ENCODE measurements at regions not wholly inside any gene's neighbourhood (a gene's known extent, or its start where the extent isn't known, plus 50 kb on each side); places are given as distances from the start of the nearest gene placed in this dataset.

DNA sequence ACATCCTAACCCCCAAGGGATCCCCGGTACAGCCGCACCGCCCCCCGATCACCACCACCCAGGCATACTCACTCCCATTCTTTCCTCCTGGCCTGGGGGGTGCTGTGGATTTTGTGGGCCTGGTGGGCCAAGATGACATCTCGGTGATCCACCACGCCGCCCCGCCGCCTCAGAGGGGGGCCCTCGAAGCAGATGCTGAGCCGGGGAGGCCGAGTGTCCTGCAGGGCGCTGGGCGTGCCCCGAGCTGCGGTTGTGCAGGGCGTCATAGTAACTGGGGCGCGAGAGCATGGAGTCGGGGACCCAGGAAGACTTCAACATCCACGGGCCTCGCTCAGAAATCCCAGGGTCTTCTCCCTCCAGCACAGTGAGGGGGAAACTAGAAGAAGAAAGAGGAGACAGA is 93.4 kb upstream of the CACNA1A start:
- H3K27me3 Mint-ChIP-seq, result peaks cover 6% of the 10 kb centered on the region
- H3K4me1 Mint-ChIP-seq, result no peaks in the 10 kb centered on the region
- H3K27ac Mint-ChIP-seq, result no peak overlapping the region
- H3K4me3 Mint-ChIP-seq, result no peak overlapping the region
- no peaks in the 10 kb centered on the region for H3K36me3 Mint-ChIP-seq
- no peaks in the 10 kb centered on the region for H3K9me3 Mint-ChIP-seq

DNA sequence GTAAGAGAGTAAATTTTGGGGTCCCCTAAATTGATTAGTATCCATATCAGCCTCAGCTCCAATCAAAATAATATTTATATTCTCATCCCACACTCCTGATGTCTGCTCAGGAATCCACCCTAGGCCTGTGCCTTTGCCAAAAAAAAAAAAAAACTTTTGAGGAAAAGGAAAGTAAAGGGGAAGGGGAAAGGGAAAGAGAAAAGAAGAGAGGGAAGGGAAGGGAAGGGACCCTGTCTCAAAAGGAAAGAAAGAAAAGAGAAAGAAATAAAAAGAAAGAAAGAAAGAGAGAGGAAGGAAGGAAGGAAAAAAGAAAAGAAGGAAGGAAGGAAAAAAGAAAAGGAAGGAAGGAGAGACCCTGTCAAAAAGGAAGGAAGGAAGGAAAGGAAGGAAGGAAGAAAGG is 91.8 kb upstream of the CACNA1A start:
- no peaks in the 10 kb centered on the region for H3K36me3 Mint-ChIP-seq
- H3K4me1 Mint-ChIP-seq, result no peaks in the 10 kb centered on the region

DNA sequence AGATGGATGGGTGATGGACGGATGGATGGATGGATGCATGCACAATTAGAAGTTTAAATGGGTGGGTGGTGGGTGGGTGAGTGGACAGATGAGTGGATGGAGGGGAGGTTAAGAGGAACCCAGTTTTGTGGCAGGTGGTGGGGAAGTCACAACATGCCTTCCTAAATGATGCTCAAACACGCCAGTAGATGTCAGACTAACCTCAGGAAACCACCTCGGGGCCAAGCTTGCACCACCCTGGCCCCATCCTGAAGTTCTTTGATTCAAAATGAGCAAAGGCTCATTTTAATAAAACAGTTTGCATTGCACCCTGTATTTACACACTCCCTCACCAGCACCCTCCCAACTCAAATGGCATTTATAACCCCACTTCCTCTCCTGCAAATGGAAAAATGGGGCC is 91.4 kb upstream of the CACNA1A start:
- H3K4me3 Mint-ChIP-seq, result no peak overlapping the region
- no peaks in the 10 kb centered on the region for H3K9me3 Mint-ChIP-seq
- H3K36me3 Mint-ChIP-seq, result no peaks in the 10 kb centered on the region
- peaks cover 10% of the 10 kb centered on the region for H3K27me3 Mint-ChIP-seq
- no peaks in the 10 kb centered on the region for H3K4me1 Mint-ChIP-seq
- peak overlapping the region; percentile 38 for H3K27ac Mint-ChIP-seq

More for the DNA sequence above, 91.8 kb upstream of the CACNA1A start:
- H3K27ac Mint-ChIP-seq, result no peak overlapping the region
- H3K27me3 Mint-ChIP-seq, result peaks cover 11% of the 10 kb centered on the region
- H3K4me3 Mint-ChIP-seq, result no peak overlapping the region
- H3K9me3 Mint-ChIP-seq, result no peaks in the 10 kb centered on the region

DNA sequence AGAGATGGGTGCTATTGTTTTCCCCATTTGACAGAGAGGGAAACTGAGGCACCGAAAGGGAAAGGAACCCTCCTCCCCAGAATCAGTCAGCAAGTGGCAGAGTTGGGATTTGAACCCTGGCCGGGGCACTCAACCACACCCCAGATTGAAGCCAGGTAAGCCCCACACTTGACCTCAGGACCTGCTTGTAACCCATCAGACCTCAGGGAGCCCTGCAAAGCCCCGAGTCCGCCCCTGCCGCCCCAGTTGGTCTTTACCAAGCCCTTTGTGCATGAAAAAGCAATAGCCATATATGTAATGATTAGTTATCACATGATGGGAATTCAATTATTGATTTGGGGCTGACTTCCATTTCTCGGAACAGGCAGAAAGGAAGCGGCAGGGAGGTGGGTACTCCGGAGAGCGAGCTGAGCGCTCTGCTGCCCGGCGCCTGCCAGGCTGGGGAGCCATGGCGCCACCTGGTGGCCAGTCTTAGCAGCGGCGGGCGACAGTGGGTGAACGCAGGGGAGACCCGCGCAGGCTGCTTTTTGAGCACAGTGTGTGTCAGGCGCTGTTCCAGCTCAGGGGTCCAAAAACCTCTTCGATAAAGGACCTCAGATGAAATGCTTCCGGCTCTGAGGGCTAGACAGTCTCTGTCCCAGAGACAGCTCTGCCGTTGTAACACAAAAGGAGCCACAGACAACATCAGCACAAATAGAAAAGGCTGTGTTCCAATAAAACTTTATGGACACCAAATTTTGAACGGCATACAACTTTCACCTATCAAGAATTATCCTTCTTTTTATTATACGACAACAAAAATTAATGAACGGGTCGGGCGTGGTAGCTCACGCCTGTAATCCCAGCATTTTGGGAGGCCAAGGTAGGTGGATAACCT is 82.9 kb upstream of the CACNA1A start:
- Mint-ChIP-seq H3K27me3 (peaks cover 3% of the 10 kb centered on the region), H3K27ac (no peak overlapping the region), H3K4me1 (no peaks in the 10 kb centered on the region), H3K9me3 (no peaks in the 10 kb centered on the region), H3K4me3 (no peak overlapping the region), H3K36me3 (no peaks in the 10 kb centered on the region)

DNA sequence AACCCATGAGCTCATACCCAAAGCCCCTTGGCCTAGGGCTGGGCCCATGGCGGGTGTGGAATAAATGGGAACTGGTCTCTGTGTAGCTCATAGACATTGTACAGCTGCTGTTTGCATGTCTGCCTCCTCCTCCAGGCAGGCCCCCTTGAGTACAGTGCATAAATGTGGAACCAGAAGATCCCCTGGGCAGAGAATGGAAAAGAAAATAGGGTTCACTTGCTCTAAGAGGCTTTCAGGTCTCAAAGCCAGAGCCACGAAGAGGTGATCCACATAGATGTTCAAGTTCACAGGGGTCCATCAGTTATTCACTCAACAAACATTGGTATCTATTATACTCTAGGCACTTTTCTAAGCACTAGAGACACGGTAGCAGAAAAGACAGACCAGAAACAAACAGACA is 79.2 kb upstream of the CACNA1A start:
- no peaks in the 10 kb centered on the region for H3K4me1 Mint-ChIP-seq
- H3K36me3 Mint-ChIP-seq, result no peaks in the 10 kb centered on the region
- H3K27me3 Mint-ChIP-seq, result no peaks in the 10 kb centered on the region
- no peak overlapping the region for H3K27ac Mint-ChIP-seq
- H3K9me3 Mint-ChIP-seq, result no peaks in the 10 kb centered on the region
- H3K4me3 Mint-ChIP-seq, result no peak overlapping the region

DNA sequence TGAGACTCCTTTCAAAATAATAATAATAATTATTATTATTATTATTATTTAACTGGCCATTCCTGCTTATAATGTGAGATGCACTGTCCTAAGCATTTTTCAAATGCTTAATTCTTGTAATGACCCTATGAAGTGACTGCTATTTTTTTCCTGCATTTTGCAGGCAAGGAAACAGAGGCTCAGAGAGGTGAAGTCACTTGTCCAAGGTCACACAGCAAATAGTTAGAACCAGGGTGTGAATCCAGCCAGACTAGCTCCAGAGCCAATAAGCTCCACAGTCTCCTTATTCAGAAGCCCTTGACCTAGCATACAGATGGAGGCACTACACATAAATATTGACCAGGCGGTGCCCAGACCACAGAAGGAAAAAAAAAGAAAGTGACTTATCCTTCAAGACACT is 77.5 kb upstream of the CACNA1A start:
- Mint-ChIP-seq H3K9me3 (no peaks in the 10 kb centered on the region), H3K4me3 (no peak overlapping the region), H3K36me3 (no peaks in the 10 kb centered on the region), H3K27ac (no peak overlapping the region), H3K4me1 (no peaks in the 10 kb centered on the region), H3K27me3 (no peaks in the 10 kb centered on the region)

DNA sequence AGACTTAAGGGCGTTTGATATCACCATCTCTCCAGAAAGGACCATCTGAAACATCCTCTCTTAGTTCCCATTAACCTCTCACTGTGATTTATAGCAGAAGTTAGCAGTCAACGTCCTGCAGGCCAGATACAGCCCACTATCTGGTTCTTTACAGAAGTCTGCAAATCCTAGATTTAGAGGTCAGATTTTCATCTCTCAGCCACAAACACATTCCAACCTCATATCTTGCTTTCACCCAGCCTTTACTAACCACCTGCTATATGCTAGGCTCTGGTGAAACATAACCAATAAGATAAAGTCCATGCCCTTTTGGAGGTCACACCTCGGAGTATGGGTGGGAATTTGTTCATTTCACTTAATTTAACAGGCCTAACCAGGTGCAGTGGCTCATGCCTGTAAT is 76.8 kb upstream of the CACNA1A start:
- Mint-ChIP-seq H3K9me3 (no peaks in the 10 kb centered on the region), H3K4me1 (no peaks in the 10 kb centered on the region), H3K27me3 (peaks cover 2% of the 10 kb centered on the region), H3K4me3 (no peak overlapping the region), H3K27ac (no peak overlapping the region), H3K36me3 (no peaks in the 10 kb centered on the region)

DNA sequence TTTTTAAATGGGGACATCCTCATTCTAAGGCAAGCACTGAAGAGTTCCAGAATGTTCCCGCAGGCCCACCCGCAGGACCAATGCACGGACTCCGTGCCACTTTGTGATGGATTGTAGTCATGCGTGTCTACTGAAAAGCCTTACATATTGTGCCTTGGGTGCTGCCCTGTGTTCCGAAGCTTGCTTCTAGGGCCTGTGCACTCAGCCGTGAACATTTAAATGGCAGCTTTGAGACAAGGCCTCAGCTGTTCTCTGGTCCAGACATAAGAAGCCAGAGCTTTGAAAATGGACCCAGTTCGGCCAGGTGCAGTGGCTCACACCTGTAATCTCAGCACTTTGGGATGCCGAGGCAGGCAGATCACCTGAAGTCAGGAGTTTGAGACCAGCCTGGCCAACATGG is 75.3 kb upstream of the CACNA1A start:
- H3K27me3 Mint-ChIP-seq, result peaks cover 5% of the 10 kb centered on the region
- no peak overlapping the region for H3K4me3 Mint-ChIP-seq
- H3K27ac Mint-ChIP-seq, result no peak overlapping the region
- no peaks in the 10 kb centered on the region for H3K4me1 Mint-ChIP-seq
- peaks cover 6% of the 10 kb centered on the region for H3K9me3 Mint-ChIP-seq
- peaks cover 1% of the 10 kb centered on the region for H3K36me3 Mint-ChIP-seq

DNA sequence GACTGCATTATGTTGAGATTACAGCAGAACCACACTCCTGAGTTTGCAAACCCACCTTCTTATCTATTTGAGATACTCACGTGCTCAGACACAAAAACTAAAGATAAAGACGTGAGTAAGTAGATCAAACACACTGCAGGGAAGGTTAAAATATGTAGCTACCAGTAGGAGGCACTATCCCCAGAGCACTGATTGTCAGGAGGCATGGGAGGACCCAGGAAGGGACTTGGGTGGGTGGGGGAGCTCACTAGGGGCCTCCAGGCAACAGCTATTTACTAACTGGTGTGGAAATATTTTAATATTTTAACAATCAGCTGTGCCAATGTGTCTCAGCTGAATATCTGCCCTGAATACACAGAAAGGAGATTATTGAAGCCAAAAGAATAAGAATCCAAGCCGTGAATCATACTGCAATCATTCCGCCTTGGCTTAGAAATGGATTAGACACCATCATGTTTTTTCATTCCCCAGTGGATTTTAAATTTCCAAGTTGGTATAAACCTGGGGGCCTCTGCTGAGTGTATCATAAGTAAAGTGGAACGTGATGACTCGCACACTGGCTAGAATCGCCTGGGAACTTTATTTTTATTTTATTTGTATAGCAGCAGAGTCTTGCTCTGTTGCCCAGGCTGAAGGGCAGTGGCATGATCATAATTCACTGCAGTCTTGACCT is 73.2 kb upstream of the CACNA1A start:
- no peak overlapping the region for H3K27ac Mint-ChIP-seq
- peaks cover 7% of the 10 kb centered on the region for H3K9me3 Mint-ChIP-seq
- H3K4me3 Mint-ChIP-seq, result no peak overlapping the region
- H3K36me3 Mint-ChIP-seq, result peaks cover 1% of the 10 kb centered on the region
- no peaks in the 10 kb centered on the region for H3K4me1 Mint-ChIP-seq
- peaks cover 5% of the 10 kb centered on the region for H3K27me3 Mint-ChIP-seq

DNA sequence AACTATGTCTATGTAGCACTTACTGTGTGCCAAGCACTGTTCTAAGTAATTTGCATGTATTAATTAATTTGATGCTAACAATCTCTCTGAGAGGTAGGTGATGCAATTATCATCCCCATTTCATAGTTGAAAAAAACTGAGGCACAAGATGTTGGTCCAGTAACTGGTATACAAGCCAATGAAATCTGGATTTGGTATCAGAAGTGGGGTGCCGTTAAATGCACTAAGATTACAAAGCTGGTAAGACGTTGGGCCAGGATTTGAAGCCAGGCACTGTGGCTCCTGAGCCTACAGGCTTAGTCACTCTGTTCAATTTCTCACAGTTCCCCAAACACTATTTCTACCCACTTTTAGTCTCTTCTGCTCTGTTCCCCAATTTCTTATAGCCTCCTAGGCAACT is 70.4 kb upstream of the CACNA1A start:
- H3K9me3 Mint-ChIP-seq, result peaks cover 7% of the 10 kb centered on the region
- no peaks in the 10 kb centered on the region for H3K4me1 Mint-ChIP-seq
- peaks cover 1% of the 10 kb centered on the region for H3K36me3 Mint-ChIP-seq
- H3K4me3 Mint-ChIP-seq, result no peak overlapping the region
- H3K27me3 Mint-ChIP-seq, result peaks cover 9% of the 10 kb centered on the region
- no peak overlapping the region for H3K27ac Mint-ChIP-seq

DNA sequence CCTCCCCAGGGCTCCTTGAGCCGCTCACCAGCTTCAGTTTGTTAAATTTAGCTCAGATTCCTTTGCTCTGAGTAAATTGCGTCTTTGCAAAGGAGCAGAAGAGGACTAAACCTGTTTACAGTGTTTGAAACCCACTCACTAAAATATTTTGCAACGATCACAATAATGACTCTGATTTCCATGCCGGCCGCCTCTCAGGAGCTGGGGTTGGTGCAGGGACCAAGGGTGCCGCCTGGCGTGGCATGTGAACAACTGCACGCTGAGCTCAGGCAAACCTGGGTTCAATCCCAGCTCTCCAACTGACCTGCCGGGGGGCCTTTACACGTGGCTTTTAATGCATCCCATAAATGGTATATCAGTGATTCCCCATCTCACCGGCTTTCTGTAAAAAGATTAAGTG is 68.7 kb upstream of the CACNA1A start:
- peaks cover 14% of the 10 kb centered on the region for H3K27me3 Mint-ChIP-seq
- no peak overlapping the region for H3K27ac Mint-ChIP-seq
- H3K4me1 Mint-ChIP-seq, result no peaks in the 10 kb centered on the region
- peaks cover 1% of the 10 kb centered on the region for H3K36me3 Mint-ChIP-seq
- H3K4me3 Mint-ChIP-seq, result no peak overlapping the region
- H3K9me3 Mint-ChIP-seq, result peaks cover 7% of the 10 kb centered on the region

DNA sequence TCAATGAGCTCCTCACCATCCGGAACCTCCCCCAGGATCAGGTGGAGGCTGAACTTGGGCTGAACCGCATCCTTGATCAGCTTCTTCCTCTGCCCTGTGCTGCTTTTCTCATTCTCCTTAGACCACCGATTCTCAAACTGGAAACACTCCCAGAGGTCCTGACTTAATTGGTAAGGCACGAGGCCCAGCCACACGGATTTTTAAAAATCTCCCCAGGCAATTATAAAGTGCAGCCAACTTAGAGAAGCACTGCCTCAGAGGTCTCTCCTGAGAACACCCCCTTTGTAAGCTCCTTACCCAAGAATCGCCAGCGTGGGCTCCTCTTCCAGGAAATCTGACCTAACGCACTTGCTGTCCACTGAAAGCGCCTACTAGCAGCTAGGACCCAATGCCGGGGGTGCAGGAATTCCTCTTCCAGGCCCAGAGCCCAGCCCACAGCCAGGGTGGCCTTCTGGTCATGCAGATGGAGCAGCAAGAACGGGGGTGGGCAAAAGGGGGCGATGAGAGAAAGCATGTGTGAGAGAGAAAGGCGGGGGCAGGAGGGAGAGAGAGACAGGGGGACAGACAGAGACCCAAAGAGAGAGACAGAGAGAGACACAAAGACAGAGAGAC is 66.9 kb upstream of the CACNA1A start:
- Mint-ChIP-seq H3K27ac (no peak overlapping the region), H3K36me3 (peaks cover 1% of the 10 kb centered on the region), H3K27me3 (peaks cover 12% of the 10 kb centered on the region), H3K4me3 (no peak overlapping the region), H3K9me3 (peaks cover 7% of the 10 kb centered on the region), H3K4me1 (no peaks in the 10 kb centered on the region)

DNA sequence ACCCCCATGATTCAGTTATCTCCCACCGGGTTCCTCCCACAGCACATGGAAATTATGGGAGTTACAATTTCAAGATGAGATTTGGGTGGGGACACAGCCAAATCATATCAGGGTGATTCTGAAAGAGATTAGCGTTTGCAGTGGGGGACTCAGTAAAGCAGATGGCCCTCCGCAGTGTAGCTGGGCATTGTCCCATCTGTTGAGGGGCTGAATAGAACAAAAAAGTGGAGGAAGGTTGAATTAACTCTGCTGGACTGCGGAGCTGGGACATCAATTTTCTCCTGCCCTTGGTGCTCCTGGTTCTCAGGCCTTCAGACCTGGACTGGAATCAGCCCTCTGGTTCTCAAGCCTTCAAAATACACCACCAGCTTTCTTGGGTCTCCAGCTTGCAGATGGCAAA is 55.2 kb upstream of the CACNA1A start:
- H3K4me3 Mint-ChIP-seq, result no peak overlapping the region
- no peaks in the 10 kb centered on the region for H3K36me3 Mint-ChIP-seq
- H3K27me3 Mint-ChIP-seq, result peaks cover 13% of the 10 kb centered on the region

DNA sequence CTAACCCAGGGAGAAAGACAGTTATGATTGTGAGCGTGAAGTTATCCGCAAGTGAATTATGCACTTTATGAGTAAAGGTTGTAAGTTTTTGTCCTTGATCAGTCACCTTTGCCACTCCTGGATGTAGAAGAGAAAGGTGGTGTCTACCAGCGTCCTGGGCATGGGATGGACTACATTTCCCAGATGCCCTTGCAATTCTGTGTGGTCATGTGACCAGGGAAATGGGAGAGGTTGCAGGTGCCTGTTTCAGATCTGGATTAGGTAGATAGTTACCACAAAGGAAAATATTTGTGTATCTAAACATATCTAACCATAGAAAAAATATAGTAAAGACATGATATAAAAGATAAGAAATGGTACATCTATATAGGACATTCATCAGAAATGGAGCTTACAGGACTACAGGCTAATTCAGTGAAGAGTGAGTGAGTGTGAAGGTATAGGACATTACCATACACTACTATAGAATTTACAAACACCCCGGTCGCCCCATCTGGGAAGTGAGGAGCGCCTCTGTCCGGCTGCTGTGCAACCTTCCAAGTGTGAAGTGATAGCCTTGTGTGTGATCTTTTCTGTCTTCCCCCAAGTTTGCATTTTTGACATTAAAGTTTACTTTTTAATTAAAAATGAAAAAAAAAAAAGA is 51.6 kb upstream of the CACNA1A start:
- Mint-ChIP-seq H3K4me3 (no peak overlapping the region), H3K27ac (no peak overlapping the region), H3K4me1 (no peaks in the 10 kb centered on the region), H3K9me3 (no peaks in the 10 kb centered on the region), H3K27me3 (peaks cover 14% of the 10 kb centered on the region), H3K36me3 (no peaks in the 10 kb centered on the region)

More for the DNA sequence above, 55.2 kb upstream of the CACNA1A start:
- no peaks in the 10 kb centered on the region for H3K9me3 Mint-ChIP-seq
- no peaks in the 10 kb centered on the region for H3K4me1 Mint-ChIP-seq
- no peak overlapping the region for H3K27ac Mint-ChIP-seq

DNA sequence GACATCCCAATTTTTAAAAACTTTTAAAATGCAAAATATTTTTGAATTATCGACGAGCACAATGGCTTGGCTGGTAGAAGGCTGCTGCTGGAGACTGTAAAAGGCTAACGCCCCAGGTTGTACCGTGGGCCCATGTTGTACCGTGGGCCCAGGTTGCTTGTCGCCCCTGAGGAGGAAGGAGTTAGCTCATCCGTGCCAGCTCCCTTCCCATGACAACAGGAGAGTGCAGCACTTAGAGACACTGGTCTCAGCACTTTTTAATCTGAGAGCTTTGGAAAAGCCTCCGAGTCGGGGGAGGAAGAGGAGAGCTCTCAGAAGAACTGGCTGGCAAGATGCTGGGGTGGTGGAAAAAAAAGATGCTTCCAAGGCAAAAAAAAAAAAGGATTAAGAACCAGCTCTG is 50.3 kb upstream of the CACNA1A start:
- no peak overlapping the region for H3K4me3 Mint-ChIP-seq
- no peaks in the 10 kb centered on the region for H3K36me3 Mint-ChIP-seq
- no peaks in the 10 kb centered on the region for H3K9me3 Mint-ChIP-seq
- H3K27me3 Mint-ChIP-seq, result peaks cover 19% of the 10 kb centered on the region
- H3K4me1 Mint-ChIP-seq, result no peaks in the 10 kb centered on the region
- no peak overlapping the region for H3K27ac Mint-ChIP-seq

Data from activated naive CD4-positive, alpha-beta T cell treated with anti-CD3 and anti-CD28 coated beads, Interleukin-2, amount 50 U/mL, for 24 hours (primary cell).